Ascending aorta (tissue), 2 donors: ENCODE measurements at regions not wholly inside any gene's neighbourhood (a gene's known extent, or its start where the extent isn't known, plus 50 kb on each side); places are given as distances from the start of the nearest gene placed in this dataset.

Source experiments
- DNase-seq, 2 donors: peaks; one replicate each; pipeline ENCODE4 v3.0.0-alpha.2; 2019; ENCODE audit warnings: low spot score in 2 of 2
- H3K27ac ChIP-seq, 2 donors: fragments of 200-600 bp; sonication (generic); one replicate each; pipeline ENCODE4 v1.5.1; 2016 to 2017; ENCODE audit warnings: mild to moderate bottlenecking in 1 of 2
- H3K27me3 ChIP-seq: fragments of 200-600 bp; sonication (generic); one replicate; pipeline ENCODE4 v1.5.1; 2017
- H3K36me3 ChIP-seq, 2 donors: fragments of 200-600 bp; sonication (generic); one replicate each; pipeline ENCODE4 v1.5.1; 2016
- H3K4me1 ChIP-seq, 2 donors: fragments of 200-600 bp; sonication (generic); one replicate each; pipeline ENCODE4 v1.5.1; 2016 to 2017; ENCODE audit warnings: mild to moderate bottlenecking in 1 of 2
- H3K4me3 ChIP-seq, 2 donors: fragments of 200-600 bp; sonication (generic); one replicate each; pipeline ENCODE4 v1.5.1; 2016 to 2017; ENCODE audit warnings: mild to moderate bottlenecking in 1 of 2
- H3K9me3 ChIP-seq, 2 donors: fragments of 200-600 bp; sonication (generic); one replicate each; pipeline ENCODE4 v1.5.1; 2016
- intact Hi-C: fragments of 100-400 bp; cut with DNase I; formaldehyde crosslinking; loops from one replicate; pipeline ENCODE4 v1.15.1; 2023
- TF ChIP-seq, protein P1 (sequence below), 3 experiments: fragments of 200-600 bp in 2 of 3; fragments of 450-650 bp in 1 of 3; sonication (generic) in 2 of 3; IDR thresholded peaks; one replicate each; pipeline ENCODE4 v1.5.1; 2016 to 2019; ENCODE audit warnings: antibody characterized with exemption in 3 of 3, mild to moderate bottlenecking in 1 of 3, moderate library complexity in 1 of 3

DNA sequence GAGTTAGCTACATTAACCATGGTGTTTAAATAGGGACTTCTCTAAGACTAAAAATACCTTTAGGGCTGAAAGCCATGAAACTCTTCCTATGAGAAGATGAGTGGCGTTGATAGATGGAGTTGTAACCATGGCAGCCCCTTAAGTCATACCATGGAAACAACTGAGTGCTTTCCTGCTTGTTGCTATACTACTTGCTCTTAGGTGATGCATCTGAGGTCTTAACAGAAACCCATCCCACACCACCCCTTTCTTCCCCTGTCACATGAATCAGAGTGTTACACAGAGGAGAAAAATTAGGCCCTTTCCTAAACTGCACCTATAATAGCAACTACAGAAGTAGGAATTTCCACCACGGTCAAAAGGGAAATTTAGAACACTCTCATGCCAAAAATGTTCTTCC, 64.3 kb upstream of the ZC3H12C start:
- intact Hi-C loops, result no loop called here
- Histone ChIP-seq H3K9me3 (no peaks in the 10 kb centered on the region), H3K4me3 (no peak overlapping the region), H3K27ac (no peak overlapping the region), H3K27me3 (no peaks in the 10 kb centered on the region), H3K36me3 (no peaks in the 10 kb centered on the region), H3K4me1 (no peaks in the 10 kb centered on the region)
- no peak for DNase-seq
- TF ChIP-seq, protein P1, sequence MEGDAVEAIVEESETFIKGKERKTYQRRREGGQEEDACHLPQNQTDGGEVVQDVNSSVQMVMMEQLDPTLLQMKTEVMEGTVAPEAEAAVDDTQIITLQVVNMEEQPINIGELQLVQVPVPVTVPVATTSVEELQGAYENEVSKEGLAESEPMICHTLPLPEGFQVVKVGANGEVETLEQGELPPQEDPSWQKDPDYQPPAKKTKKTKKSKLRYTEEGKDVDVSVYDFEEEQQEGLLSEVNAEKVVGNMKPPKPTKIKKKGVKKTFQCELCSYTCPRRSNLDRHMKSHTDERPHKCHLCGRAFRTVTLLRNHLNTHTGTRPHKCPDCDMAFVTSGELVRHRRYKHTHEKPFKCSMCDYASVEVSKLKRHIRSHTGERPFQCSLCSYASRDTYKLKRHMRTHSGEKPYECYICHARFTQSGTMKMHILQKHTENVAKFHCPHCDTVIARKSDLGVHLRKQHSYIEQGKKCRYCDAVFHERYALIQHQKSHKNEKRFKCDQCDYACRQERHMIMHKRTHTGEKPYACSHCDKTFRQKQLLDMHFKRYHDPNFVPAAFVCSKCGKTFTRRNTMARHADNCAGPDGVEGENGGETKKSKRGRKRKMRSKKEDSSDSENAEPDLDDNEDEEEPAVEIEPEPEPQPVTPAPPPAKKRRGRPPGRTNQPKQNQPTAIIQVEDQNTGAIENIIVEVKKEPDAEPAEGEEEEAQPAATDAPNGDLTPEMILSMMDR (IDR thresholded peaks at IDR 0.05), result no peak

DNA sequence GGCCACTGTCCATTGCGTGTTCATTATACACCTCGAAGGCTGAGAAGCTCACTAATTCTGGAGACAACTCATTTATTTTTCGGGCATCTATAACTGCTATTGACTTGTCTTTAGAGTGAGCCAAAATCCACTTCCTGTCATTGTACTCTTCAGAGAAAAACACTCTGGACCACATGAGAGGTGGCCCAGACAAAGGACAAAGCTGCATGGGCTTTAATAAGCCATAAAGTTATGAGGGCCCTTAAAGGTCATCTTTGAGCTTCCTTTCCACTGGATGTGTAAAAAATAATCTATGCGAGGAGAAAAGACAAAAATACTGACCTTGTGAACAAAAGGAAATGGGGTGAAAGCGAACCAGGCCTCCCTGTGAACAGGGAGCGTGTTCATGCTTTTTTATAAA, 63.5 kb upstream of the ZC3H12C start:
- Histone ChIP-seq H3K36me3 (no peaks in the 10 kb centered on the region), H3K4me3 (no peak overlapping the region), H3K27ac (no peak overlapping the region), H3K4me1 (no peaks in the 10 kb centered on the region), H3K9me3 (no peaks in the 10 kb centered on the region), H3K27me3 (no peaks in the 10 kb centered on the region)
- no peak for DNase-seq
- TF ChIP-seq, protein P1 (IDR thresholded peaks at IDR 0.05), result no peak
- intact Hi-C loops, result no loop called here

DNA sequence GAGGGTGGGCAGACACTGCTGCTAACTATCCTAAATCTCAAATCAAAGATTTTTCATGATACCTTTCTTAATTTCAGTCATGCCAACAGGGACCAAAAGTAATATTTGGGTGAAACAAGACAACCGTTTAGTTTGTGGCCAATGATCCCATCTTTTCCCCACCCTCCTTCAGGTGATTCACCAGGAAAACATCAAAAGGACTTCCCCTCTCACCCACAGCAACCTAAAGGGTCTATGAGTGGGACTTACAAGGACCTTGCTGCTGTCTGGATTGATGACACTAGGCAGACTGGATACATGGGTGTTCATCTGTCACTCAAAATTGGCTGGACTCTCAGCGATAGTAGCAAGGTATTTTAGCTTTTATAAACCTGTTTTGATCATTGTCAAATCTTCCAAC, 62.0 kb upstream of the ZC3H12C start:
- H3K36me3 ChIP-seq, result no peaks in the 10 kb centered on the region
- no peak overlapping the region for H3K4me3 ChIP-seq
- intact Hi-C loops, result no loop called here
- no peak for DNase-seq
- TF ChIP-seq, protein P1 (IDR thresholded peaks at IDR 0.05), result no peak
- H3K27ac ChIP-seq, result no peak overlapping the region
- H3K9me3 ChIP-seq, result no peaks in the 10 kb centered on the region
- no peaks in the 10 kb centered on the region for H3K27me3 ChIP-seq
- H3K4me1 ChIP-seq, result no peaks in the 10 kb centered on the region

DNA sequence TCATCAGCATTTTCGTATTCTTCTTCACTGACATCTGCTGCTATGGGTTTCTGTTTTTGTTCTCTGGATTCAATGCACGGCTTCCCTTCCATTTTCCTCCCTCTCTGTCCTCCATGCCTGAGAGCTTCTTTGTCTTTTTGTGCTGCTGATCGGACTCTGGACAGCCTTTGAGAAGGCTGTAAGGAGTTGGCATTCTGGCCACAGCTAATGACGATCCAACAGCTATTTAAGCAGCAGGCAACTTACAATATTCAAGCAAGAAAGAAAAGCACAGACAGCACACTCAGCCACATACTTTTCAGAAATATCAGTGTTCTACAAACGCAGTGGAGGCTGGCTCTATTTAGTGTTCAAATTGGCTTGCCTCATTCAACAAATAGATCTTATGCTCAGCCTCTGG, 60.9 kb upstream of the ZC3H12C start:
- Histone ChIP-seq H3K36me3 (no peaks in the 10 kb centered on the region), H3K27ac (no peak overlapping the region), H3K9me3 (no peaks in the 10 kb centered on the region), H3K4me1 (no peaks in the 10 kb centered on the region), H3K27me3 (no peaks in the 10 kb centered on the region), H3K4me3 (no peak overlapping the region)
- DNase-seq, result no peak
- intact Hi-C loops, result no loop called here
- TF ChIP-seq, protein P1 (IDR thresholded peaks at IDR 0.05), result no peak

DNA sequence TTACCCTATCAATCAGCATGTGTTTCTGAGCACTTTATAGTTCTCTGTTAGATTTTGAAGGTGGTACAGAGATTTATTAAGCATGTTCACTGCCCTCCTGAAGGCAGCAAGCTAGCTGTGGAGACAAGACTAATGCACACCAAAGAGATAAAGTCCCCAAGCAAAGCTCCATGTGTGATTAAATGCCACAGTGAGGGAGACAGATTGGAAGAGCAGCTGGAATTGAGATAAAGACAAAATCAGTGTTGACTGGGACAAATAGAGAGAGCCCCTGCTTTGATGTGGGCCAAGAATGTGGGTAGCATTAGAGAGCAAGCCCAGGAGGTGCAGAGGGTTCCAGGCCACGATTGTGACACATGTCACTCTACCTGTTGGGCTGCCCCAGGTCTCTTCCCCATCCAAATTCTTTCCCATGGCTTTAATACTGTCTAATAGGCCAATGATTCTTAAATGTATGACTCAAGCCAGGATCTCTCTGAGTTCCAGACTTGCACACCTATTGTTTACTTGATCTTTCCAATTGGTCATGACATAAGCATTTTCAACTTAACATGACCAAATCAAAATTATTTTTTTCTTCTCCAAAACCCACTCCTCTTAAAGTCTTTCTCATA, 60.1 kb upstream of the ZC3H12C start:
- Histone ChIP-seq H3K4me1 (no peaks in the 10 kb centered on the region), H3K9me3 (no peaks in the 10 kb centered on the region), H3K27ac (no peak overlapping the region), H3K4me3 (no peak overlapping the region), H3K36me3 (no peaks in the 10 kb centered on the region), H3K27me3 (no peaks in the 10 kb centered on the region)
- TF ChIP-seq, protein P1 (IDR thresholded peaks at IDR 0.05), result no peak
- DNase-seq, result no peak
- intact Hi-C loops, result no loop called here

DNA sequence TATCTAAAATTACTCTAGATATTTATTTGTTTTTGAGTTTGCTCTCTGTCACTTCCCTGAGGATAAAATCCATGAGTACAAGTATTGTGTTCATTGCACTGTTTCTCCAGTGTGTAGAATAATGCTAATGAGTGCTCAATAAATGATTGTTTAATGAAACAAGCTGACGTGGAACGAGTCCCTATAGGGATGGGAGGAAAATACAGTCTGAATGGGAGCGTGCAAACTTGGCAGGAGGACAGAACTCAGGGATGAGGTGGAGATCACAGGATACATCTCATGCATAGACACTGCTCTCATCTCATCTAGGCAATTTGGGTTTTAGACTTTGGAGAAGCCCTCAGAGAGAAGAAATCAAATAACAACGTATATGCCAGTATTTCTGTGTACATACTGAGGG, 58.4 kb upstream of the ZC3H12C start:
- Histone ChIP-seq H3K27me3 (no peaks in the 10 kb centered on the region), H3K4me3 (no peak overlapping the region), H3K36me3 (no peaks in the 10 kb centered on the region), H3K27ac (no peak overlapping the region), H3K4me1 (no peaks in the 10 kb centered on the region), H3K9me3 (no peaks in the 10 kb centered on the region)
- intact Hi-C loops, result no loop called here
- DNase-seq, result no peak
- TF ChIP-seq, protein P1 (IDR thresholded peaks at IDR 0.05), result no peak
